Mammary epithelial cell (primary cell): ENCODE measurements at regions not wholly inside any gene's neighbourhood (a gene's known extent, or its start where the extent isn't known, plus 50 kb on each side); places are given as distances from the start of the nearest gene placed in this dataset.

ENCODE experiments used
- EZH2 ChIP-seq: IDR thresholded peaks from 2 replicates; pipeline ENCODE4 v1.6.1; 2012; ENCODE audit warnings: low read length, inconsistent platforms, borderline replicate concordance
- TF ChIP-seq, protein P1 (sequence below), 2 donors: IDR thresholded peaks in 1 of 2; conservative IDR thresholded peaks in 1 of 2; 2 replicates each; pipeline ENCODE4 v1.5.1; 2011 to 2012; ENCODE audit warnings: inconsistent platforms in 2 of 2, low read length in 2 of 2, mild to moderate bottlenecking in 2 of 2, control low read depth in 1 of 2, low read depth in 1 of 2; ENCODE audit not compliant: insufficient read depth in 1 of 2; ENCODE audit errors: extremely low read depth in 1 of 2

- TF ChIP-seq, protein P1, sequence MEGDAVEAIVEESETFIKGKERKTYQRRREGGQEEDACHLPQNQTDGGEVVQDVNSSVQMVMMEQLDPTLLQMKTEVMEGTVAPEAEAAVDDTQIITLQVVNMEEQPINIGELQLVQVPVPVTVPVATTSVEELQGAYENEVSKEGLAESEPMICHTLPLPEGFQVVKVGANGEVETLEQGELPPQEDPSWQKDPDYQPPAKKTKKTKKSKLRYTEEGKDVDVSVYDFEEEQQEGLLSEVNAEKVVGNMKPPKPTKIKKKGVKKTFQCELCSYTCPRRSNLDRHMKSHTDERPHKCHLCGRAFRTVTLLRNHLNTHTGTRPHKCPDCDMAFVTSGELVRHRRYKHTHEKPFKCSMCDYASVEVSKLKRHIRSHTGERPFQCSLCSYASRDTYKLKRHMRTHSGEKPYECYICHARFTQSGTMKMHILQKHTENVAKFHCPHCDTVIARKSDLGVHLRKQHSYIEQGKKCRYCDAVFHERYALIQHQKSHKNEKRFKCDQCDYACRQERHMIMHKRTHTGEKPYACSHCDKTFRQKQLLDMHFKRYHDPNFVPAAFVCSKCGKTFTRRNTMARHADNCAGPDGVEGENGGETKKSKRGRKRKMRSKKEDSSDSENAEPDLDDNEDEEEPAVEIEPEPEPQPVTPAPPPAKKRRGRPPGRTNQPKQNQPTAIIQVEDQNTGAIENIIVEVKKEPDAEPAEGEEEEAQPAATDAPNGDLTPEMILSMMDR (conservative IDR thresholded peaks at IDR 0.05 in 1 of 2, IDR thresholded peaks at IDR 0.05 in 1 of 2; ENCODE audit: extremely low read depth in 1 of 2, insufficient read depth in 1 of 2, low read depth in 1 of 2, low read length in 2 of 2), result no peak
- TF ChIP-seq EZH2, result no peak
These were observed 642.1 kb upstream of the CCDC179 start for GRCh38 chr11:23502389-23502788.
